Hypothalamus (tissue), 51 donors: ENCODE measurements at regions not wholly inside any gene's neighbourhood (a gene's known extent, or its start where the extent isn't known, plus 50 kb on each side); places are given as distances from the start of the nearest gene placed in this dataset.
"Not testable (repeated sequence)": the region's sequence is repeated elsewhere in the genome, so short reads cannot be mapped to it uniquely, and the experiment has no call there.

Experiments
- DNase-seq, 51 donors: peaks; one replicate each; lab custom pipeline; 2025; lab: John Stamatoyannopoulos, UW

GRCh38 chr10:125258676-125259075, 98.3 kb upstream of the CTBP2 start:
- no peak for DNase-seq

- DNase-seq, result no peak
Measured at GRCh38 chr10:125257521-125258108, 97.3 kb upstream of the CTBP2 start.

GRCh38 chr10:125256026-125256425, 95.7 kb upstream of the CTBP2 start:
- DNase-seq, result no peak

GRCh38 chr10:125252937-125253336, 92.6 kb upstream of the CTBP2 start:
- DNase-seq, result no peak

GRCh38 chr10:125250834-125251233, 90.5 kb upstream of the CTBP2 start:
- not testable (repeated sequence) for DNase-seq

GRCh38 chr10:125249948-125250347, 89.6 kb upstream of the CTBP2 start:
- DNase-seq, result no peak

GRCh38 chr10:125248489-125248888, 88.1 kb upstream of the CTBP2 start:
- DNase-seq, result no peak

- DNase-seq, result no peak
Measured at GRCh38 chr10:125247576-125247975, 87.2 kb upstream of the CTBP2 start.

- no peak for DNase-seq
Measured at GRCh38 chr10:125243532-125244253, 83.3 kb upstream of the CTBP2 start.

GRCh38 chr10:125238682-125239081, 78.3 kb upstream of the CTBP2 start:
- no peak for DNase-seq

- no peak for DNase-seq
Measured at GRCh38 chr10:125236091-125236490, 75.7 kb upstream of the CTBP2 start.

- DNase-seq, result no peak
Measured at GRCh38 chr10:125235093-125236069, 75.0 kb upstream of the CTBP2 start.

- not testable (repeated sequence) for DNase-seq
Measured at GRCh38 chr10:125234576-125234975, 74.2 kb upstream of the CTBP2 start.

- DNase-seq, result no peak
Measured at GRCh38 chr10:125233726-125234125, 73.4 kb upstream of the CTBP2 start.

- no peak for DNase-seq
Measured at GRCh38 chr10:125232841-125233240, 72.5 kb upstream of the CTBP2 start.

GRCh38 chr10:125231813-125232475, 71.6 kb upstream of the CTBP2 start:
- DNase-seq, result no peak

- DNase-seq, result no peak
Measured at GRCh38 chr10:125231116-125231812, 70.9 kb upstream of the CTBP2 start.

- DNase-seq, result no peak
Measured at GRCh38 chr10:125230251-125230650, 69.9 kb upstream of the CTBP2 start.

- not testable (repeated sequence) for DNase-seq
Measured at GRCh38 chr10:125228245-125228940, 68.0 kb upstream of the CTBP2 start.

GRCh38 chr10:125227546-125227945, 67.2 kb upstream of the CTBP2 start:
- no peak for DNase-seq
